ENCODE measurements at regions not wholly inside any gene's neighbourhood (a gene's known extent, or its start where the extent isn't known, plus 50 kb on each side); places are given as distances from the start of the nearest gene placed in this dataset.

GRCh38 chr3:10721101-10721500, 94.9 kb upstream of the SLC6A11 start:
- ChIA-PET CTCF (interaction anchor here (0.6 kb wide), 1 partner anchor 1734 kb away, joined by 3 read pairs; no protein-coding TSS in a partner anchor), POLR2A (no interaction called here)
- peaks cover 62% of the 10 kb centered on the region for H3K27me3 Mint-ChIP-seq (ENCODE audit: insufficient read depth, unreplicated experiment)

GRCh38 chr3:10722911-10723310, 93.1 kb upstream of the SLC6A11 start:
- intact Hi-C loops (cut with micrococcal nuclease): no loop called here
- TF ChIP-seq, protein P1, sequence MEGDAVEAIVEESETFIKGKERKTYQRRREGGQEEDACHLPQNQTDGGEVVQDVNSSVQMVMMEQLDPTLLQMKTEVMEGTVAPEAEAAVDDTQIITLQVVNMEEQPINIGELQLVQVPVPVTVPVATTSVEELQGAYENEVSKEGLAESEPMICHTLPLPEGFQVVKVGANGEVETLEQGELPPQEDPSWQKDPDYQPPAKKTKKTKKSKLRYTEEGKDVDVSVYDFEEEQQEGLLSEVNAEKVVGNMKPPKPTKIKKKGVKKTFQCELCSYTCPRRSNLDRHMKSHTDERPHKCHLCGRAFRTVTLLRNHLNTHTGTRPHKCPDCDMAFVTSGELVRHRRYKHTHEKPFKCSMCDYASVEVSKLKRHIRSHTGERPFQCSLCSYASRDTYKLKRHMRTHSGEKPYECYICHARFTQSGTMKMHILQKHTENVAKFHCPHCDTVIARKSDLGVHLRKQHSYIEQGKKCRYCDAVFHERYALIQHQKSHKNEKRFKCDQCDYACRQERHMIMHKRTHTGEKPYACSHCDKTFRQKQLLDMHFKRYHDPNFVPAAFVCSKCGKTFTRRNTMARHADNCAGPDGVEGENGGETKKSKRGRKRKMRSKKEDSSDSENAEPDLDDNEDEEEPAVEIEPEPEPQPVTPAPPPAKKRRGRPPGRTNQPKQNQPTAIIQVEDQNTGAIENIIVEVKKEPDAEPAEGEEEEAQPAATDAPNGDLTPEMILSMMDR (IDR thresholded peaks at IDR 0.05; ENCODE audit: unreplicated experiment): no peak
- no peaks in the 10 kb centered on the region for H3K4me1 Mint-ChIP-seq (ENCODE audit: insufficient read depth, unreplicated experiment)

More at GRCh38 chr3:10721101-10721500, 94.9 kb upstream of the SLC6A11 start:
- no peaks in the 10 kb centered on the region for H3K36me3 Mint-ChIP-seq (ENCODE audit: insufficient read depth, unreplicated experiment)
- H3K27ac Mint-ChIP-seq (ENCODE audit: low read depth, unreplicated experiment): no peak overlapping the region
- no peaks in the 10 kb centered on the region for H3K9me3 Mint-ChIP-seq (ENCODE audit: unreplicated experiment)
- TF ChIP-seq, protein P1 (IDR thresholded peaks at IDR 0.05; ENCODE audit: unreplicated experiment): no peak
- H3K4me1 Mint-ChIP-seq (ENCODE audit: insufficient read depth, unreplicated experiment): no peaks in the 10 kb centered on the region
- no TSS peak for BruUV-seq (replicated peaks)
- DNase-seq (ENCODE audit: unreplicated experiment): no peak
- intact Hi-C loops (cut with micrococcal nuclease): no loop called here
- H3K4me3 Mint-ChIP-seq (ENCODE audit: unreplicated experiment): no peak overlapping the region

DNA sequence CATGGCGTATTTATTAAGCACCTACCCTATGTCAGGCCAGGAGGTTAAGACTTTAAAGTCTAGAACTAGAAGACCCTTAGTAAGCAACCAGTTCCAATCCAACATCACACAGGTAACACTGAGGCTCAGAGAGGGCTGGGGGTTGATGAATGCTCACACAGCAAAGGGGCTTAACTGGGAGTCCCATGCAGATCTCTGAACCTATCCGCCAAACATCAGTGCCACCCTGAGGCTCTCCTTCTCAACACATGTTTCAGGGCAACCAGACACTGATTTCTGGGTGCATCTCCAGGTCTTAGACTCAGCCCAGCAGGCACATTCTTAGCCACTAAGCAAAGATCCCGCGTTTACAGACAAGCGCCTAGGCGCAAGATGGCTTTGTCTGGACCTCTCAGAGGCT, 92.0 kb upstream of the SLC6A11 start:
- BruUV-seq (replicated peaks): no TSS peak
- Mint-ChIP-seq H3K27ac (ENCODE audit: low read depth, unreplicated experiment) (no peak overlapping the region), H3K27me3 (ENCODE audit: insufficient read depth, unreplicated experiment) (peaks cover 86% of the 10 kb centered on the region), H3K9me3 (ENCODE audit: unreplicated experiment) (no peaks in the 10 kb centered on the region), H3K4me3 (ENCODE audit: unreplicated experiment) (no peak overlapping the region), H3K36me3 (ENCODE audit: insufficient read depth, unreplicated experiment) (no peaks in the 10 kb centered on the region), H3K4me1 (ENCODE audit: insufficient read depth, unreplicated experiment) (no peaks in the 10 kb centered on the region)
- TF ChIP-seq, protein P1 (IDR thresholded peaks at IDR 0.05; ENCODE audit: unreplicated experiment): no peak
- CTCF ChIA-PET: interaction anchor here (0.6 kb wide), 1 partner anchor 131 kb away, joined by 4 read pairs; no protein-coding TSS in a partner anchor
- intact Hi-C loops (cut with micrococcal nuclease): no loop called here
- POLR2A ChIA-PET: no interaction called here
- DNase-seq (ENCODE audit: unreplicated experiment): no peak

More at GRCh38 chr3:10722911-10723310, 93.1 kb upstream of the SLC6A11 start:
- H3K9me3 Mint-ChIP-seq (ENCODE audit: unreplicated experiment): no peaks in the 10 kb centered on the region
- no peak for DNase-seq (ENCODE audit: unreplicated experiment)
- BruUV-seq (replicated peaks): no TSS peak
- ChIA-PET POLR2A (no interaction called here), CTCF (no interaction called here)
- no peak overlapping the region for H3K4me3 Mint-ChIP-seq (ENCODE audit: unreplicated experiment)
- no peaks in the 10 kb centered on the region for H3K36me3 Mint-ChIP-seq (ENCODE audit: insufficient read depth, unreplicated experiment)
- H3K27ac Mint-ChIP-seq (ENCODE audit: low read depth, unreplicated experiment): no peak overlapping the region
- H3K27me3 Mint-ChIP-seq (ENCODE audit: insufficient read depth, unreplicated experiment): peaks cover 75% of the 10 kb centered on the region

DNA sequence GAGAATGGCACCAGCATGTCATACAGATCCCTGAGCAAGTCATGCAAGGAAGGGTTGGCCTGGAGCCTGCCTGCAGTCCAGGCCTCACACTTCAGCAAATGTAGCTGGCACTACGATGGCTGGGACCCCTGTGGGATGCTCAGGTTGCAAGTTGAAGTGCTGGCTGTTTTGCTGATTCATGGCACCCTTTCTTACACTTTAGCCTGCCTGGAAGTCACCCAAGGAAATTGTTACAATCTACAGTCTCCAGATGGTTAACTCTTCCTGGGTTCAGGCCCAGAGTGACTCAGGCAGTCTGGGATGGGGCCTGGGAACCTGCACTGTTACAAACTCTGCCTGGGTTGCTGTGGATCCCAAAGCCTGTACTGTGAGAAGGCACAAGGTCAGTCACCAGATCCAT, 91.0 kb upstream of the SLC6A11 start:
- BruUV-seq (replicated peaks): no TSS peak
- peaks cover 84% of the 10 kb centered on the region for H3K27me3 Mint-ChIP-seq (ENCODE audit: insufficient read depth, unreplicated experiment)
- TF ChIP-seq, protein P1 (IDR thresholded peaks at IDR 0.05; ENCODE audit: unreplicated experiment): no peak
- CTCF ChIA-PET: interaction anchor here (1.4 kb wide), 1 partner anchor 14 kb away, joined by 5 read pairs; no protein-coding TSS in a partner anchor
- intact Hi-C loops (cut with micrococcal nuclease): no loop called here
- H3K9me3 Mint-ChIP-seq (ENCODE audit: unreplicated experiment): no peaks in the 10 kb centered on the region
- H3K4me1 Mint-ChIP-seq (ENCODE audit: insufficient read depth, unreplicated experiment): no peaks in the 10 kb centered on the region
- peak; percentile 19 for DNase-seq (ENCODE audit: unreplicated experiment)
- POLR2A ChIA-PET: no interaction called here
- H3K4me3 Mint-ChIP-seq (ENCODE audit: unreplicated experiment): no peak overlapping the region
- H3K27ac Mint-ChIP-seq (ENCODE audit: low read depth, unreplicated experiment): no peak overlapping the region
- H3K36me3 Mint-ChIP-seq (ENCODE audit: insufficient read depth, unreplicated experiment): no peaks in the 10 kb centered on the region

All from MCF 10A (cell line).